PC-3 (cell line): ENCODE measurements at regions not wholly inside any gene's neighbourhood (a gene's known extent, or its start where the extent isn't known, plus 50 kb on each side); places are given as distances from the start of the nearest gene placed in this dataset.

Experiments
- EZH2 ChIP-seq: fragments of 300-600 bp; sonication (generic); IDR thresholded peaks from one replicate; pipeline ENCODE4 v1.6.1; 2017; ENCODE audit warnings: antibody characterized with exemption, mild to moderate bottlenecking, low read length; ENCODE audit not compliant: unreplicated experiment
- TF ChIP-seq, protein P1 (sequence below): fragments of 300-600 bp; sonication (generic); conservative IDR thresholded peaks from 2 replicates; pipeline ENCODE4 v1.5.1; 2017; ENCODE audit warnings: antibody characterized with exemption, low read depth, mild to moderate bottlenecking, low read length

DNA sequence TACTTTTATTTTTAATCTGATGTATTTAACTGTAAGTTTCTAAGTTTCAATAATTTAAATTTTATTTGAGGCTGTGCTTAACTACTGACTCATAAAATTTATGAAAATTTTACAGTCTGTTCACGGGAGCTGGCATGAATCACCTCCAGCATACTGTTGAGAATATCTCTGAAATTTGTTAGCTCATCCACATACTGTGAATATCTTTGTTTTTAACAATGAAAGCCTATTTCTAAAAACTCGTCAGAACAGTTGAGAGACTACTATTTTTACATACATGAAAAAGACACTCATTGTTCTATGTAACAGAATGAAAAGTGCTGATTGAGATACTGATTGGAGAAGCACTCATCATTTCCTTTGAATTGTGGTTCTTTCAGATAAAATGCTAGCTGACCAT is 749.3 kb downstream of the TENT5A start:
- TF ChIP-seq, protein P1, sequence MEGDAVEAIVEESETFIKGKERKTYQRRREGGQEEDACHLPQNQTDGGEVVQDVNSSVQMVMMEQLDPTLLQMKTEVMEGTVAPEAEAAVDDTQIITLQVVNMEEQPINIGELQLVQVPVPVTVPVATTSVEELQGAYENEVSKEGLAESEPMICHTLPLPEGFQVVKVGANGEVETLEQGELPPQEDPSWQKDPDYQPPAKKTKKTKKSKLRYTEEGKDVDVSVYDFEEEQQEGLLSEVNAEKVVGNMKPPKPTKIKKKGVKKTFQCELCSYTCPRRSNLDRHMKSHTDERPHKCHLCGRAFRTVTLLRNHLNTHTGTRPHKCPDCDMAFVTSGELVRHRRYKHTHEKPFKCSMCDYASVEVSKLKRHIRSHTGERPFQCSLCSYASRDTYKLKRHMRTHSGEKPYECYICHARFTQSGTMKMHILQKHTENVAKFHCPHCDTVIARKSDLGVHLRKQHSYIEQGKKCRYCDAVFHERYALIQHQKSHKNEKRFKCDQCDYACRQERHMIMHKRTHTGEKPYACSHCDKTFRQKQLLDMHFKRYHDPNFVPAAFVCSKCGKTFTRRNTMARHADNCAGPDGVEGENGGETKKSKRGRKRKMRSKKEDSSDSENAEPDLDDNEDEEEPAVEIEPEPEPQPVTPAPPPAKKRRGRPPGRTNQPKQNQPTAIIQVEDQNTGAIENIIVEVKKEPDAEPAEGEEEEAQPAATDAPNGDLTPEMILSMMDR, result no peak
- no peak for TF ChIP-seq EZH2
